ENCODE measurements at regions not wholly inside any gene's neighbourhood (a gene's known extent, or its start where the extent isn't known, plus 50 kb on each side); places are given as distances from the start of the nearest gene placed in this dataset.

DNA sequence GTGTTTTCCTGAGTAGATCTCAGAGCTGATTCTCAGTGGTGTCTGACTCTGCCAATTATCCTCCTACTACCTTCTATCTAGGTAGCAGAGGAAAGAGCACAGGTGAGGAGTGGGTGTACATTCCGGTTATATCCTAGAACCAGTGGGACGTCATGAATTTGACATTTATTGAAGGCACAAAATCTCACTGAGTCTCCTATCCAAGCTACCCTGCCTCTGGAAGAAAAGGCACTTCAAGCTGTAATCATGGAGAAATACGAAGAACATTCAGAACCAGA is 952.2 kb downstream of the TUSC7 start:
- DNase-seq (ENCODE audit: insufficient read length, low spot score): no peak
- FAIRE-seq: no peak
- no peak for TF ChIP-seq CTCF (IDR thresholded peaks at IDR 0.05; ENCODE audit: insufficient read depth, missing control alignments)

- no peak for TF ChIP-seq CTCF (IDR thresholded peaks at IDR 0.05; ENCODE audit: insufficient read depth, missing control alignments)
- DNase-seq (ENCODE audit: insufficient read length, low spot score) (no peak), FAIRE-seq (no peak)
These were observed 955.7 kb downstream of the TUSC7 start for GRCh38 chr3:117665296-117665695.

DNA sequence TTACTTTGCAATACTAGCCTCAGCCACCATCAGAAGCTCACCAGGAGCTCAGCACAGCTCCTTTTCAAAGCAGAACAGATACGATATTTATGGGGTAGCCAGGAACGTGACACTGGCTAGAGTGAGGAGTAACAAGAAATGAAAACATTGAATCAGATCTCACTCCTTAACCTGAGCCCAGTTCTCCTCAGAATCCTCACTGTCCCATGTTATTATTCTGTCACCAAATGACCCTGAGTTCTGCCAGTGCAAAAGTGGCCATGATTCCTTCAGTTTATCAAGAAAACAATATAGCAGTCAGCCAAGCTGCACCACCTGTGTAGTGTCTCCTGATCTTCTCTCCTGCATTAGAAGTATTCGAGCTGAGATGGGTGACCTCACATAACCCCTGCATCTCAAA is 956.7 kb downstream of the TUSC7 start:
- no peak for TF ChIP-seq CTCF (IDR thresholded peaks at IDR 0.05; ENCODE audit: insufficient read depth, missing control alignments)
- peak; percentile 51 for FAIRE-seq
- no peak for DNase-seq (ENCODE audit: insufficient read length, low spot score)

DNA sequence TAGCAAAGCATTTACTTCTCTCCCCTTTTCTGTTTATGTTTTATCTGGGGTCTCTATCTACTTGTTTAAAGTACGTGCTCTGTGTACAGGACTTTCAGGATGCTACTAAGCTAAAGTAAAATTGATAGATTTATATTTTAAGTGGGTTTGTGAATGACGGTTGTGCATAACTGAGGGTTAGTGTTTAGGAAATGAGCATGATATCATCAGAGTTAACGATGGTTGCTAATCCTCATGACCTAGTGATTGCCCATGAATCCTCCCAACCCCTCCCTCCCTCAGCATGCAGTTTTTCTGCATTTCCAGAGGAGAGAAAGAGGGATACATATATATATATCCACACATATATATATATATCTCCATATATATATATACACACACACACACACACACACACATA is 957.2 kb downstream of the TUSC7 start:
- TF ChIP-seq CTCF (IDR thresholded peaks at IDR 0.05; ENCODE audit: insufficient read depth, missing control alignments): no peak
- DNase-seq (ENCODE audit: insufficient read length, low spot score) (no peak), FAIRE-seq (no peak)

DNA sequence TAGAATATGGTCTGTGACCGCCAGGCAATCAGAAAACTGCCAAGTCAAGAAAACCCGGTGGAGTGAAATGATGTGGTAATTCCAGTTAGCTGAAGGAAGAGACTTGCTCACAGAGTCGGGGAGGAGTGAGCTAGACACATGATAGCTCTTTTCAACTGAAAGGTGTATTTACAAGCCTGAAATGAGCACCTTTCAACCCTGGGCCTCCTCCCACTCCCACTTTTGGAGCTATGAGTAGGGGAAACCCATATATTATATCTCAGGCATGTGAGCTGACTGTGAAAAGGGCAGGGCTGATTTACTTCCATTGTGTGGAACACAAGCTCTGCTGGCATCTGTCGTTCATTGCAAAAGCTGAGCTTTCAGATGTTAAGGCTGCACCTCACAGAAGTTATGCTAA is 960.2 kb downstream of the TUSC7 start:
- DNase-seq (ENCODE audit: insufficient read length, low spot score): no peak
- no peak for FAIRE-seq
- TF ChIP-seq CTCF (IDR thresholded peaks at IDR 0.05; ENCODE audit: insufficient read depth, missing control alignments): no peak

GRCh38 chr3:117671722-117672318 is 962.2 kb downstream of the TUSC7 start:
- no peak for TF ChIP-seq CTCF (IDR thresholded peaks at IDR 0.05; ENCODE audit: insufficient read depth, missing control alignments)
- DNase-seq (ENCODE audit: insufficient read length, low spot score) (no peak), FAIRE-seq (no peak)

DNA sequence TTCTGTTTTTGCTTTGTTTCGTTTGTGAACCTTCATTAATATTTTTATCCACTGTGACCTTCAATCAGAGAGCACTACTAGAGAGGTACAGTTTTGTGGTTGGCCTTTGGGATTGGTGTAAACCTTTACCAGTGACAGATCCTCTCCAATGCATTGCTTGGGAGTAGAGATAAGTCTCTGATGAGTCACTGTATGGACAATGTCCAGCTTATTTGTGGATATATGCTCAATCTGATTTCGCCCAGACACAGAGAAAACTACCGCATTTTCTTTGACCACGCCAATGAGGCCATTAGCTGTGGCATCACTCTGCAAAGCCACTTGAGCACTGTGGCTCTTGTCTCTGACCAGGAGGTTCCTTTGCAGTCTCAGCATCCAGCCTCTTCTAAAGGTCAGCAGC is 964.7 kb downstream of the TUSC7 start:
- TF ChIP-seq CTCF (IDR thresholded peaks at IDR 0.05; ENCODE audit: insufficient read depth, missing control alignments): no peak
- FAIRE-seq: no peak
- DNase-seq (ENCODE audit: insufficient read length, low spot score): no peak
